ENCODE measurements at regions not wholly inside any gene's neighbourhood (a gene's known extent, or its start where the extent isn't known, plus 50 kb on each side); places are given as distances from the start of the nearest gene placed in this dataset.
A peak's percentile ranks its signal among the peaks of the same experiment; 100 is the strongest.

- no peaks in the 10 kb centered on the region for H3K4me1 Mint-ChIP-seq
- Histone ChIP-seq H4K91ac (ENCODE audit: insufficient read length, low read depth, low read length) (no peak overlapping the region), H3K23me2 (ENCODE audit: insufficient read length, low read depth, low read length, poor library complexity, severe bottlenecking) (no peaks in the 10 kb centered on the region), H3K23ac (ENCODE audit: insufficient read length, low read depth, low read length) (no peak overlapping the region), H3K27me3 (ENCODE audit: insufficient read depth, low read length) (no peaks in the 10 kb centered on the region; the same call in 1 of the 2 replicates), H2BK20ac (ENCODE audit: low read depth, low read length, poor library complexity, severe bottlenecking) (no peak overlapping the region), H3K56ac (ENCODE audit: insufficient read length, low read depth, low read length) (no peak overlapping the region), H2AFZ (ENCODE audit: low read length) (no peak overlapping the region), H3K9me3 (ENCODE audit: control insufficient read depth, low read depth, low read length) (no peaks in the 10 kb centered on the region), H3K18ac (ENCODE audit: insufficient read length, low read depth, low read length) (no peak overlapping the region), H3K4me1 (ENCODE audit: insufficient read depth, low read length) (no peaks in the 10 kb centered on the region), H4K8ac (replicated peaks; ENCODE audit: insufficient read length, low read depth, low read length) (no peak overlapping the region), H3K79me1 (ENCODE audit: insufficient read depth, low read depth, low read length, poor library complexity, severe bottlenecking) (no peaks in the 10 kb centered on the region), H3K9ac (ENCODE audit: extremely low read depth, insufficient read length, low read length) (no peak overlapping the region), H2BK5ac (ENCODE audit: insufficient read length, low read length) (no peak overlapping the region), H3K14ac (ENCODE audit: insufficient read depth, low read length) (no peak overlapping the region), H4K20me1 (ENCODE audit: control insufficient read depth, insufficient read depth, insufficient read length) (no peaks in the 10 kb centered on the region), H2AK5ac (ENCODE audit: insufficient read length, low read length) (no peak overlapping the region), H3K4me2 (ENCODE audit: insufficient read depth, insufficient read length, low read length) (no peak overlapping the region), H2BK120ac (ENCODE audit: low read depth, low read length, poor library complexity, severe bottlenecking) (no peak overlapping the region), H3K4ac (ENCODE audit: low read depth, low read length) (no peak overlapping the region), H3K79me2 (ENCODE audit: insufficient read depth, low read length) (no peaks in the 10 kb centered on the region), H2BK12ac (ENCODE audit: insufficient read length, low read depth, low read length) (no peak overlapping the region), H4K5ac (ENCODE audit: insufficient read length, low read depth, low read length) (no peak overlapping the region), H3T11ph (ENCODE audit: low read length) (no peak overlapping the region), H3K27ac (ENCODE audit: insufficient read length, low read depth, low read length) (no peak overlapping the region), H2BK15ac (ENCODE audit: low read depth, low read length) (no peak overlapping the region)
- DNase-seq = no peak
- no CpG with 5 or more reads among the region's 3 CpGs for WGBS (ENCODE audit: extremely low coverage, insufficient read length, low lambda C conversion rate)
- peaks cover 9 to 10% (median 10%) of the 10 kb centered on the region in 3 experiments; a peak in 6 of 7 replicates for H3K36me3 Mint-ChIP-seq (ENCODE audit: insufficient read depth in 1 of 3, low read depth in 3 of 3)
- TF ChIP-seq CTCF (conservative IDR thresholded peaks at IDR 0.05) = peak; percentile 56
- H3K9me3 Mint-ChIP-seq = peaks cover 10 to 15% of the 10 kb centered on the region in 2 experiments
- no peak overlapping the region for H3K4me3 Mint-ChIP-seq
- H3K27ac Mint-ChIP-seq = no peak overlapping the region
- peaks cover 20% of the 10 kb centered on the region for H3K27me3 Mint-ChIP-seq (ENCODE audit: low read depth)
These were observed 383.5 kb downstream of the TLE4 start for GRCh38 chr9:79955300-79955699.

Data from H9 (cell line).